ENCODE measurements at regions not wholly inside any gene's neighbourhood (a gene's known extent, or its start where the extent isn't known, plus 50 kb on each side); places are given as distances from the start of the nearest gene placed in this dataset.

DNA sequence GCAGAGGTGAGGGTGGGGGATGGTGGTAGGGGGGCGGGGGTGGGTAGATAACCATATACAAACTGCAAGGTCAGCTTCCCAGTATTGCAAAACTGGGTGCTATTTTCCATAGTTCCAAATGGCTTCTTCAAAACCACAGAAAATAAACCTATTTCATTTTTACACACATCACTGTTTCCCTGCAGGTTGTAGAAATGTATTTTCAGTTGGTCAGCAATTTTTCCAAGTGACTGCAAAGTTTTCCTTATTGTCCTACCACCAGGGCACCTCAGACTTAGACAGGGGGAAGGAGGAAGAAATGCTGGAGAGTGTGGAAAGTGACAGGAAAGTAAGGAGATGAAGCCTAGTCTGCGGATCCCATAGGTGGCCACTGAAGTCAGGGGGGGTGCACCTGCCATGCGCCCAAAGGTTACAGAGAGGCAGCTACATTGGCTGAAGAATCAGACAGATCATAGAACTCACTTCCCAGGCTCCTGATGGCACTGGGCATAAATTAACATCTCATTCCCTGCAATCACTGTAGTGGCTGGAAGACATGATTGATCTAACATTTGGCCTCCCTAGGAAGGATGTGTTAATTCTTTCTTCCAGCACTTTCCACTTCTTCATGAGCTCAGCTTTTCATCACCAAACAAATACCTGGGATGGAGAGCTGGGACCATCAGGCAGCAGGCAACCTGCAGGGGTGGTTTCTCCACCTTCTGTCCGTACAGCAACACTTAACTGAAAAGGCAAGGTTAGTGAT, 402.0 kb downstream of the HNRNPD start:
- Mint-ChIP-seq H3K4me3 (no peak overlapping the region), H3K9me3 (no peaks in the 10 kb centered on the region), H3K27me3 (peaks cover 7% of the 10 kb centered on the region), H3K27ac (no peak overlapping the region), H3K4me1 (no peaks in the 10 kb centered on the region), H3K36me3 (ENCODE audit: low read depth) (no peaks in the 10 kb centered on the region)
- ChIA-PET CTCF (no interaction called here), POLR2A (no interaction called here)
- intact Hi-C loops (cut with micrococcal nuclease) = no loop called here
- ATAC-seq (ENCODE audit: low read depth) (no peak), DNase-seq (no peak)
- TF ChIP-seq, protein P1, sequence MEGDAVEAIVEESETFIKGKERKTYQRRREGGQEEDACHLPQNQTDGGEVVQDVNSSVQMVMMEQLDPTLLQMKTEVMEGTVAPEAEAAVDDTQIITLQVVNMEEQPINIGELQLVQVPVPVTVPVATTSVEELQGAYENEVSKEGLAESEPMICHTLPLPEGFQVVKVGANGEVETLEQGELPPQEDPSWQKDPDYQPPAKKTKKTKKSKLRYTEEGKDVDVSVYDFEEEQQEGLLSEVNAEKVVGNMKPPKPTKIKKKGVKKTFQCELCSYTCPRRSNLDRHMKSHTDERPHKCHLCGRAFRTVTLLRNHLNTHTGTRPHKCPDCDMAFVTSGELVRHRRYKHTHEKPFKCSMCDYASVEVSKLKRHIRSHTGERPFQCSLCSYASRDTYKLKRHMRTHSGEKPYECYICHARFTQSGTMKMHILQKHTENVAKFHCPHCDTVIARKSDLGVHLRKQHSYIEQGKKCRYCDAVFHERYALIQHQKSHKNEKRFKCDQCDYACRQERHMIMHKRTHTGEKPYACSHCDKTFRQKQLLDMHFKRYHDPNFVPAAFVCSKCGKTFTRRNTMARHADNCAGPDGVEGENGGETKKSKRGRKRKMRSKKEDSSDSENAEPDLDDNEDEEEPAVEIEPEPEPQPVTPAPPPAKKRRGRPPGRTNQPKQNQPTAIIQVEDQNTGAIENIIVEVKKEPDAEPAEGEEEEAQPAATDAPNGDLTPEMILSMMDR (IDR thresholded peaks at IDR 0.05) = no peak

GRCh38 chr4:81971061-81971460, 402.7 kb downstream of the HNRNPD start:
- no peak for ATAC-seq (ENCODE audit: low read depth)
- H3K4me1 Mint-ChIP-seq = peaks cover 2% of the 10 kb centered on the region
- no peak overlapping the region for H3K4me3 Mint-ChIP-seq
- intact Hi-C loops (cut with micrococcal nuclease) = no loop called here
- no peaks in the 10 kb centered on the region for H3K9me3 Mint-ChIP-seq
- POLR2A ChIA-PET = no interaction called here
- DNase-seq = no peak
- CTCF ChIA-PET = no interaction called here
- no peak overlapping the region for H3K27ac Mint-ChIP-seq
- TF ChIP-seq, protein P1 (IDR thresholded peaks at IDR 0.05) = no peak
- no peaks in the 10 kb centered on the region for H3K36me3 Mint-ChIP-seq (ENCODE audit: low read depth)
- H3K27me3 Mint-ChIP-seq = peaks cover 7% of the 10 kb centered on the region

DNA sequence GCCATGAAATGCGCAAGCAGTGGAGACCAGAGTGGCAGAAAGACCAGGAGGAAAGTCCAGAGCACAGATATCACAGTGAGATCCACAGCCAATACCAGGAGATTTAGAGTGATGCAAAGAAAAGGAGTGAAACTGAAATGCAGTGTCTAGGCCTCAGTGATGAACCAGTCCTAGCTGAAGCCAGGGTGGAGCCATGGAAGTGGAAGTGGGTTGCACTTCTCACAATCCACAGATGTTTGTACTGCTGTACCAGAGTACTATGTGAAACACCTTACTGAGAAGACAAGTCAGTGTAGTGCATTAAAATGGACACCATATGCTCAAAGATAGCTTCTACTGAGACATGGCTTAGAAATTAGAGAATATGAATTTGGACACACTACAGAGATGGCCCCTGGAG, 403.3 kb downstream of the HNRNPD start:
- DNase-seq = no peak
- peaks cover 7% of the 10 kb centered on the region for H3K27me3 Mint-ChIP-seq
- no peak overlapping the region for H3K4me3 Mint-ChIP-seq
- no peaks in the 10 kb centered on the region for H3K9me3 Mint-ChIP-seq
- intact Hi-C loops (cut with micrococcal nuclease) = no loop called here
- peaks cover 8% of the 10 kb centered on the region for H3K4me1 Mint-ChIP-seq
- ChIA-PET POLR2A (no interaction called here), CTCF (no interaction called here)
- H3K27ac Mint-ChIP-seq = no peak overlapping the region
- ATAC-seq (ENCODE audit: low read depth) = no peak
- TF ChIP-seq, protein P1 (IDR thresholded peaks at IDR 0.05) = no peak
- H3K36me3 Mint-ChIP-seq (ENCODE audit: low read depth) = no peaks in the 10 kb centered on the region

- Mint-ChIP-seq H3K27me3 (peaks cover 7% of the 10 kb centered on the region), H3K4me1 (peaks cover 9% of the 10 kb centered on the region), H3K36me3 (ENCODE audit: low read depth) (no peaks in the 10 kb centered on the region), H3K27ac (no peak overlapping the region), H3K4me3 (no peak overlapping the region), H3K9me3 (no peaks in the 10 kb centered on the region)
- intact Hi-C loops (cut with micrococcal nuclease) = no loop called here
- DNase-seq = no peak
- ChIA-PET POLR2A (no interaction called here), CTCF (no interaction called here)
- TF ChIP-seq, protein P1 (IDR thresholded peaks at IDR 0.05) = no peak
- no peak for ATAC-seq (ENCODE audit: low read depth)
These were observed 407.1 kb downstream of the HNRNPD start for GRCh38 chr4:81966676-81967075.

DNA sequence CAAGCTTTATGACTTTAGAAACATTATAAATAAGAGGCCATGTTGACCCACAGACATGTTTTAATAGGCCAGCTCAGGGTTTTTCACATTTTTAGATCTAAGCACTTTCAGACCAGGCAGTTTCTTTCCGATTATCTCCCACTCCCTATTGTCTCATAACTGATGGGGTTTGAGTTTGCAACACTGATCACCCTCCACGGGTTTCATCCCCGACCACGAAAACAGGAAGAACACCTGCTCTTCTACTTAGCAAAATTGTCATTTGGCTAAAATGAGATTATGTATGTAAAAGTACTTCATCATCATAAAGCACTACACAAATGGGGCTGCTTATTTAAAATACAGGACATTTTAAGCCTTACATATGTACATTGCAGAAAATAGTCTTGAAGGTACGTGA, 407.9 kb downstream of the HNRNPD start:
- no peak overlapping the region for H3K27ac Mint-ChIP-seq
- peaks cover 9% of the 10 kb centered on the region for H3K4me1 Mint-ChIP-seq
- CTCF ChIA-PET = no interaction called here
- no peaks in the 10 kb centered on the region for H3K36me3 Mint-ChIP-seq (ENCODE audit: low read depth)
- H3K27me3 Mint-ChIP-seq = peaks cover 7% of the 10 kb centered on the region
- DNase-seq (no peak), ATAC-seq (ENCODE audit: low read depth) (no peak)
- no peaks in the 10 kb centered on the region for H3K9me3 Mint-ChIP-seq
- TF ChIP-seq, protein P1 (IDR thresholded peaks at IDR 0.05) = no peak
- intact Hi-C loops (cut with micrococcal nuclease) = no loop called here
- POLR2A ChIA-PET = no interaction called here
- no peak overlapping the region for H3K4me3 Mint-ChIP-seq
